DMS79 treated with DMSO at 0.1 percent for 48 hours (cell line): ENCODE measurements at regions not wholly inside any gene's neighbourhood (a gene's known extent, or its start where the extent isn't known, plus 50 kb on each side); places are given as distances from the start of the nearest gene placed in this dataset.

Source experiments
- DNase-seq: peaks from one replicate; lab custom pipeline; 2025; lab: John Stamatoyannopoulos, UW

GRCh38 chr1:30479575-30479974 lies 243.8 kb downstream of the MATN1 start:
- DNase-seq = no peak

GRCh38 chr1:30478799-30479563 lies 244.4 kb downstream of the MATN1 start:
- no peak for DNase-seq

- DNase-seq = no peak
These were observed 245.1 kb downstream of the MATN1 start for GRCh38 chr1:30478283-30478682.

GRCh38 chr1:30477588-30477987 lies 245.8 kb downstream of the MATN1 start:
- DNase-seq = no peak

GRCh38 chr1:30476911-30477459 lies 246.4 kb downstream of the MATN1 start:
- DNase-seq = no peak

GRCh38 chr1:30476476-30476875 lies 246.9 kb downstream of the MATN1 start:
- no peak for DNase-seq

- DNase-seq = no peak
These were observed 247.4 kb downstream of the MATN1 start for GRCh38 chr1:30475966-30476365.

GRCh38 chr1:30475201-30475600 lies 248.2 kb downstream of the MATN1 start:
- DNase-seq = no peak

GRCh38 chr1:30474818-30475200 lies 248.6 kb downstream of the MATN1 start:
- DNase-seq = no peak

- DNase-seq = no peak
These were observed 249.2 kb downstream of the MATN1 start for GRCh38 chr1:30473922-30474817.

- no peak for DNase-seq
These were observed 250.9 kb downstream of the MATN1 start for GRCh38 chr1:30472526-30472925.

- DNase-seq = no peak
These were observed 251.4 kb downstream of the MATN1 start for GRCh38 chr1:30472009-30472408.

GRCh38 chr1:30471307-30471706 lies 252.1 kb downstream of the MATN1 start:
- DNase-seq = no peak

GRCh38 chr1:30469426-30469825 lies 254.0 kb downstream of the MATN1 start:
- DNase-seq = no peak

- no peak for DNase-seq
These were observed 256.3 kb downstream of the MATN1 start for GRCh38 chr1:30467101-30467500.

- DNase-seq = no peak
These were observed 256.8 kb downstream of the MATN1 start for GRCh38 chr1:30466610-30467009.

- no peak for DNase-seq
These were observed 257.4 kb downstream of the MATN1 start for GRCh38 chr1:30466026-30466425.

GRCh38 chr1:30465096-30465495 lies 258.3 kb downstream of the MATN1 start:
- DNase-seq = no peak

GRCh38 chr1:30464187-30464617 lies 259.2 kb downstream of the MATN1 start:
- DNase-seq = no peak

- no peak for DNase-seq
These were observed 260.5 kb downstream of the MATN1 start for GRCh38 chr1:30462826-30463425.

- DNase-seq = no peak
These were observed 261.2 kb downstream of the MATN1 start for GRCh38 chr1:30462166-30462565.

GRCh38 chr1:30461640-30462039 lies 261.7 kb downstream of the MATN1 start:
- DNase-seq = no peak
